HEK293 (cell line): ENCODE measurements at regions not wholly inside any gene's neighbourhood (a gene's known extent, or its start where the extent isn't known, plus 50 kb on each side); places are given as distances from the start of the nearest gene placed in this dataset.

Experiments
- CTCF ChIA-PET: fragments of 350-600 bp; formaldehyde crosslinking; extraction: SDS; loops from one replicate; lab custom pipeline; 2021; ENCODE audit warnings: antibody characterized with exemption; lab: Yijun Ruan, JAX
- POLR2A ChIA-PET: fragments of 300-600 bp; formaldehyde crosslinking; extraction: SDS; loops from one replicate; lab custom pipeline; 2020; ENCODE audit warnings: antibody characterized with exemption, inconsistent platforms; lab: Yijun Ruan, JAX
- H3K27ac ChIP-seq: fragments of 200-500 bp; sonication (Bioruptor generic); 2 replicates; pipeline ENCODE4 v1.5.1; 2014; ENCODE audit warnings: low read depth, low read length, control low read depth, inconsistent platforms; ENCODE audit errors: extremely low read depth
- H3K36me3 ChIP-seq, 2 experiments: fragments of 200-500 bp in 1 of 2; sonication (Bioruptor generic) in 1 of 2; 1 replicate in 1 of 2; 2 replicates in 1 of 2; pipeline ENCODE4 v1.5.1; 2014 to 2017; ENCODE audit warnings: inconsistent platforms in 2 of 2, low read length in 2 of 2; ENCODE audit not compliant: control insufficient read depth in 2 of 2, insufficient read depth in 1 of 2
- H3K4me1 ChIP-seq: fragments of 200-500 bp; sonication (Bioruptor generic); 2 replicates; pipeline ENCODE4 v1.5.1; 2014; ENCODE audit warnings: mild to moderate bottlenecking, low read length, inconsistent platforms; ENCODE audit not compliant: control insufficient read depth, insufficient read depth
- H3K4me3 ChIP-seq: 2 replicates; pipeline ENCODE4 v1.5.1; 2011; ENCODE audit warnings: low read depth, mild to moderate bottlenecking, control low read depth, low read length, moderate library complexity
- H3K9me3 ChIP-seq: fragments of 200-500 bp; sonication (Bioruptor generic); 2 replicates; pipeline ENCODE4 v1.5.1; 2014; ENCODE audit warnings: low read depth, low read length, inconsistent platforms; ENCODE audit not compliant: control insufficient read depth, insufficient read depth
- BCL11B ChIP-seq: fragments of 450-650 bp; formaldehyde crosslinking; IDR thresholded peaks from 2 replicates; pipeline ENCODE4 v1.5.1; 2016; ENCODE audit warnings: low read depth, missing biosample characterization, missing genetic modification characterization
- ELK4 ChIP-seq: IDR thresholded peaks from 2 replicates; pipeline ENCODE4 v1.6.1; 2011; ENCODE audit warnings: mild to moderate bottlenecking, low read depth, low read length, borderline replicate concordance
- HOXC10 ChIP-seq: sonication (generic); formaldehyde crosslinking; IDR thresholded peaks from 2 replicates; pipeline ENCODE4 v1.8.1; 2023; ENCODE audit warnings: mild to moderate bottlenecking, missing genetic modification reagents
- KLF16 ChIP-seq: fragments of 450-650 bp; formaldehyde crosslinking; IDR thresholded peaks from 2 replicates; pipeline ENCODE4 v1.5.1; 2017; ENCODE audit warnings: missing biosample characterization, missing genetic modification characterization
- KLF7 ChIP-seq: fragments of 450-650 bp; formaldehyde crosslinking; IDR thresholded peaks from 2 replicates; pipeline ENCODE4 v1.5.1; 2016; ENCODE audit warnings: missing biosample characterization, missing genetic modification characterization, borderline replicate concordance
- PATZ1 ChIP-seq: fragments of 450-650 bp; formaldehyde crosslinking; IDR thresholded peaks from 2 replicates; pipeline ENCODE4 v1.5.1; 2016; ENCODE audit warnings: missing biosample characterization, missing genetic modification characterization
- TSHZ1 ChIP-seq: fragments of 450-650 bp; formaldehyde crosslinking; IDR thresholded peaks from 2 replicates; pipeline ENCODE4 v1.5.1; 2016; ENCODE audit warnings: missing biosample characterization, missing genetic modification characterization, borderline replicate concordance
- ZFP69B ChIP-seq: fragments of 450-650 bp; formaldehyde crosslinking; IDR thresholded peaks from 2 replicates; pipeline ENCODE4 v1.5.1; 2016; ENCODE audit warnings: missing biosample characterization, missing genetic modification characterization
- ZNF184 ChIP-seq: fragments of 450-650 bp; IDR thresholded peaks from 2 replicates; pipeline ENCODE4 v1.5.1; 2018; ENCODE audit warnings: missing biosample characterization, mild to moderate bottlenecking, missing genetic modification characterization
- ZNF274 ChIP-seq, 2 experiments: fragments of 200-500 bp in 1 of 2; fragments of 450-650 bp in 1 of 2; sonication (Bioruptor generic) in 1 of 2; formaldehyde crosslinking in 1 of 2; IDR thresholded peaks; 2 replicates each; pipeline versions ENCODE4 v1.5.1 to v1.6.1; 2014 to 2016; ENCODE audit warnings: borderline replicate concordance in 1 of 2, inconsistent platforms in 1 of 2, low read length in 1 of 2, missing biosample characterization in 1 of 2, missing genetic modification characterization in 1 of 2
- ZNF302 ChIP-seq: fragments of 450-650 bp; formaldehyde crosslinking; IDR thresholded peaks from 2 replicates; pipeline ENCODE4 v1.5.1; 2016; ENCODE audit warnings: missing biosample characterization, missing genetic modification characterization, low read depth
- ZNF354C ChIP-seq: fragments of 450-650 bp; formaldehyde crosslinking; IDR thresholded peaks from 2 replicates; pipeline ENCODE4 v1.5.1; 2016; ENCODE audit warnings: missing biosample characterization, missing genetic modification characterization, low read depth, borderline replicate concordance
- ZNF366 ChIP-seq: fragments of 450-650 bp; formaldehyde crosslinking; conservative IDR thresholded peaks from 2 replicates; pipeline ENCODE4 v1.5.1; 2016; ENCODE audit warnings: missing biosample characterization, missing genetic modification characterization
- ZNF423 ChIP-seq: fragments of 450-650 bp; formaldehyde crosslinking; IDR thresholded peaks from 2 replicates; pipeline ENCODE4 v1.5.1; 2016; ENCODE audit warnings: missing biosample characterization, missing genetic modification characterization
- ZNF449 ChIP-seq: fragments of 450-650 bp; formaldehyde crosslinking; IDR thresholded peaks from 2 replicates; pipeline ENCODE4 v1.5.1; 2017; ENCODE audit warnings: missing biosample characterization, mild to moderate bottlenecking, missing genetic modification characterization, moderate library complexity
- ZNF530 ChIP-seq: fragments of 450-650 bp; formaldehyde crosslinking; IDR thresholded peaks from 2 replicates; pipeline ENCODE4 v1.5.1; 2016; ENCODE audit warnings: low read depth, missing biosample characterization, missing genetic modification characterization
- ZNF670 ChIP-seq: fragments of 450-650 bp; formaldehyde crosslinking; IDR thresholded peaks from 2 replicates; pipeline ENCODE4 v1.5.1; 2016; ENCODE audit warnings: missing biosample characterization, missing genetic modification characterization, low read depth
- ZNF791 ChIP-seq: fragments of 450-650 bp; formaldehyde crosslinking; IDR thresholded peaks from 2 replicates; pipeline ENCODE4 v1.5.1; 2016; ENCODE audit warnings: missing biosample characterization, missing genetic modification characterization

- no peak overlapping the region for H3K27ac ChIP-seq
- no peak for TF ChIP-seq ZNF184 (tag by site-specific recombination)
- TF ChIP-seq ZNF423 (tag by site-specific recombination) = no peak
- TF ChIP-seq ZNF791 (tag by site-specific recombination) = no peak
- no peak for TF ChIP-seq ELK4
- TF ChIP-seq ZNF354C (tag by site-specific recombination) = no peak
- no peak for TF ChIP-seq PATZ1 (tag by site-specific recombination)
- TF ChIP-seq KLF7 = no peak
- no peak for TF ChIP-seq HOXC10 (CRISPR knock-in tag)
- TF ChIP-seq ZFP69B (tag by site-specific recombination) = no peak
- TF ChIP-seq KLF16 (tag by site-specific recombination) = no peak
- no peak for TF ChIP-seq ZNF530
- TF ChIP-seq ZNF274 (IDR thresholded peaks at IDR 0.05; ENCODE audit: low read length) = no peak
- TF ChIP-seq ZNF274 (tag by site-specific recombination; IDR thresholded peaks at IDR 0.05; ENCODE audit: borderline replicate concordance) = no peak
- no peak for TF ChIP-seq BCL11B (tag by site-specific recombination)
- TF ChIP-seq ZNF302 (tag by site-specific recombination) = no peak
- TF ChIP-seq TSHZ1 = no peak
- TF ChIP-seq ZNF449 (tag by site-specific recombination) = no peak
- no peak for TF ChIP-seq ZNF366 (tag by site-specific recombination)
- TF ChIP-seq ZNF670 (tag by site-specific recombination) = no peak
- ChIA-PET CTCF (interaction anchor here (0.5 to 1.8 kb wide), 5 partner anchors 10 to 1006 kb away, joined by 3 to 6 read pairs (median 3); no protein-coding TSS in a partner anchor), POLR2A (no interaction called here)
- H3K9me3 ChIP-seq = no peaks in the 10 kb centered on the region
- no peak overlapping the region for H3K4me3 ChIP-seq
- peaks cover 0 to 4% of the 10 kb centered on the region in 2 experiments; a peak in 1 of 3 replicates for H3K36me3 ChIP-seq
- no peaks in the 10 kb centered on the region for H3K4me1 ChIP-seq
These were observed 64.0 kb downstream of the CYB561 start for GRCh38 chr17:63382136-63382535.
